HG02610 (cell line): ENCODE measurements at regions not wholly inside any gene's neighbourhood (a gene's known extent, or its start where the extent isn't known, plus 50 kb on each side); places are given as distances from the start of the nearest gene placed in this dataset.

Source experiments
- ATAC-seq: cut with Tn5 transposase; IDR thresholded peaks from one replicate; pipeline ENCODE4 v1.9.1; 2021; ENCODE audit warnings: mild to moderate bottlenecking, moderate library complexity; ENCODE audit not compliant: unreplicated experiment

DNA sequence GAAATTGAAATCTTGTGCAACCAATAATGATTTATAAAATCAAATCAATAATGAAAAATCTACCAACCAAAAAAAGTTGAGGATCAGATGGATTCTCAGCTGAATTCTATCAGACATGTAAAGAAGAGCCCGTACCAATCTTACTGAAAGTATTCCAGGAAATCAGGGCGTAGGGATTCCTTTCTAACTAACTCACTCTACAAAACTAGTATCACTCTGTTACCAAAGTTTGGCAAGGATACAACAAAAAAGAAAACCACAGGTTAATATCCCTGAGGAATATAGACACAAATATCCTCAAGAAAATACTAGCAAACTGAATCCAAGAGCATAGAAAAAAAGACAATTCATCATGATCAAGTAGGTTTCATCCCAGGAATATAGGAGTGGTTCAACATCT is 52.8 kb upstream of the ADGRL4 start:
- no peak for ATAC-seq
